Neural crest cell (in vitro differentiated cells): ENCODE measurements at regions not wholly inside any gene's neighbourhood (a gene's known extent, or its start where the extent isn't known, plus 50 kb on each side); places are given as distances from the start of the nearest gene placed in this dataset.

Experiments used
- DNase-seq: peaks from one replicate; pipeline ENCODE4 v3.0.0; 2021; ENCODE audit warnings: low read depth, mixed read lengths, low spot score
- H3K27ac Mint-ChIP-seq: one replicate; pipeline ENCODE4 v1.8.0; 2021; ENCODE audit warnings: mild to moderate bottlenecking, mixed read lengths; ENCODE audit not compliant: unreplicated experiment
- H3K27me3 Mint-ChIP-seq: 2 replicates; pipeline ENCODE4 v1.8.0; 2021; ENCODE audit warnings: low read depth, mild to moderate bottlenecking, mixed read lengths
- H3K36me3 Mint-ChIP-seq: 2 replicates; pipeline ENCODE4 v1.8.0; 2021; ENCODE audit warnings: low read depth, mild to moderate bottlenecking, mixed read lengths
- H3K4me1 Mint-ChIP-seq: 2 replicates; pipeline ENCODE4 v1.8.0; 2021; ENCODE audit warnings: mixed read lengths
- H3K4me3 Mint-ChIP-seq: one replicate; pipeline ENCODE4 v1.8.0; 2021; ENCODE audit warnings: mild to moderate bottlenecking, mixed read lengths
- H3K9me3 Mint-ChIP-seq: 2 replicates; pipeline ENCODE4 v1.8.0; 2021; ENCODE audit warnings: mixed read lengths
- TF ChIP-seq, protein P1 (sequence below): fragments of 200-600 bp; sonication (generic); conservative IDR thresholded peaks from 2 replicates; pipeline ENCODE4 v1.5.0; 2021; ENCODE audit warnings: antibody characterized with exemption, mild to moderate bottlenecking

DNA sequence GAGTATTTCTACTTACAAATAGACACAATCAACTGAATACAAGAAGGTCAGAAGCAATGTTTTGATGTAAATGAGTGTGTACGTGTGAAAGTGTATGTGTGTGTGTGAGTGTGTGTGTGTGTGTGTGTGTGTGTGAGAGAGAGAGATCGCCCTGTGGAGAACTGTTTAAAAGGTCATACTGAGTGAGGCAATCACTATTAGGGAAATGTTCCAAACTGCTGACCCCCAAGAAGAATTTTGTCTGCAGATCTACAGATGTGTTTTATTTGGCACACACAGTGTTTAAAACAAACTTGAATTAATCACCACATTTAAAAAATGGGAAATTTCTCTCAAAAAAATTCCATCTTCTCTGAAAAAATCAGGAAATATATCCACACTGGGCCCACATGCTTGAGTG, 1069.1 kb downstream of the SLC6A15 start:
- H3K36me3 Mint-ChIP-seq = no peaks in the 10 kb centered on the region
- peak overlapping the region; percentile 14 for H3K27ac Mint-ChIP-seq
- no peaks in the 10 kb centered on the region for H3K4me1 Mint-ChIP-seq
- no peak overlapping the region for H3K4me3 Mint-ChIP-seq
- H3K9me3 Mint-ChIP-seq = no peaks in the 10 kb centered on the region
- DNase-seq = no peak
- TF ChIP-seq, protein P1, sequence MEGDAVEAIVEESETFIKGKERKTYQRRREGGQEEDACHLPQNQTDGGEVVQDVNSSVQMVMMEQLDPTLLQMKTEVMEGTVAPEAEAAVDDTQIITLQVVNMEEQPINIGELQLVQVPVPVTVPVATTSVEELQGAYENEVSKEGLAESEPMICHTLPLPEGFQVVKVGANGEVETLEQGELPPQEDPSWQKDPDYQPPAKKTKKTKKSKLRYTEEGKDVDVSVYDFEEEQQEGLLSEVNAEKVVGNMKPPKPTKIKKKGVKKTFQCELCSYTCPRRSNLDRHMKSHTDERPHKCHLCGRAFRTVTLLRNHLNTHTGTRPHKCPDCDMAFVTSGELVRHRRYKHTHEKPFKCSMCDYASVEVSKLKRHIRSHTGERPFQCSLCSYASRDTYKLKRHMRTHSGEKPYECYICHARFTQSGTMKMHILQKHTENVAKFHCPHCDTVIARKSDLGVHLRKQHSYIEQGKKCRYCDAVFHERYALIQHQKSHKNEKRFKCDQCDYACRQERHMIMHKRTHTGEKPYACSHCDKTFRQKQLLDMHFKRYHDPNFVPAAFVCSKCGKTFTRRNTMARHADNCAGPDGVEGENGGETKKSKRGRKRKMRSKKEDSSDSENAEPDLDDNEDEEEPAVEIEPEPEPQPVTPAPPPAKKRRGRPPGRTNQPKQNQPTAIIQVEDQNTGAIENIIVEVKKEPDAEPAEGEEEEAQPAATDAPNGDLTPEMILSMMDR = no peak
- H3K27me3 Mint-ChIP-seq = no peaks in the 10 kb centered on the region

DNA sequence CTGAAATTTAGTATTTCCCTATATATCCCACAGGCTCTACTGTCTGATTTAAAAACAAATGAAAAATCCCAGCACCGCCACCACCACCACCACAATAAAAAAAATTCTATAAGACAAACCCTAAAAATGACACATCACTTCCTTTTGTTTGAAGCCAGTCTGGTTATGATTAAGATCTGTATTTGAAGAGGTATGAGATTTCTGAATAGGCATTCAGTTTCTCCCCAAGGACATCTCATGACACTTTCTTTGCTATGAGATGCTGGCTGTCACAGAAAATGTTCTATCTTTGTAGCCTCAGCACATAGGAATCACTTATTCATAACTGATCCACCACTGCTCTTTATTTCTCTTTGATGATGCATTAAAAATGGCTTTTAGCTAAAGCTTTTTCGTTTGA, 1071.0 kb downstream of the SLC6A15 start:
- TF ChIP-seq, protein P1 = no peak
- H3K9me3 Mint-ChIP-seq = no peaks in the 10 kb centered on the region
- no peaks in the 10 kb centered on the region for H3K36me3 Mint-ChIP-seq
- DNase-seq = no peak
- no peak overlapping the region for H3K4me3 Mint-ChIP-seq
- no peaks in the 10 kb centered on the region for H3K4me1 Mint-ChIP-seq
- H3K27me3 Mint-ChIP-seq = no peaks in the 10 kb centered on the region
- no peak overlapping the region for H3K27ac Mint-ChIP-seq

DNA sequence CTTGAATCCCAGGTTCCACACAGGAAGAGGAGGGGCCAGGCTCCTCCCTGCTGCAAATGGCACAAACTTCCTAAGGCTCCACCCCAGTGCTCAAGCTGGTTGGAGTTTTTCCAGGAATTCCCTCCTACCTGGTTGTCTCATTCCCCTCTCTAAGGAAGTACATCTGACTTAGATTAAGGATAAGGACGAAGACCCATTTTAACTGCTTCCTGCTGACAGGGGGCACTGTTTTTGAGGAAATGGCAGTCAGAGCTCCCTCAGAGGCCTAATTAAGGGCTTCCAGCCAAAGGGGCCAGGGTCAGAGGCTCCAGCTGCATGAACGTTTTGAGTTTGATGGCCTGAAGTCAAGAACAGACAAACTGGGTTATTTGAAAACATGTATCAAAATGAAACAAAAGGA, 1084.7 kb downstream of the SLC6A15 start:
- peaks cover 3% of the 10 kb centered on the region for H3K9me3 Mint-ChIP-seq
- peak overlapping the region; percentile 62 for H3K27ac Mint-ChIP-seq
- no peak overlapping the region for H3K4me3 Mint-ChIP-seq
- TF ChIP-seq, protein P1 = peak; percentile 17
- no peaks in the 10 kb centered on the region for H3K36me3 Mint-ChIP-seq
- no peaks in the 10 kb centered on the region for H3K27me3 Mint-ChIP-seq
- DNase-seq = no peak
- H3K4me1 Mint-ChIP-seq = peaks cover 10% of the 10 kb centered on the region

DNA sequence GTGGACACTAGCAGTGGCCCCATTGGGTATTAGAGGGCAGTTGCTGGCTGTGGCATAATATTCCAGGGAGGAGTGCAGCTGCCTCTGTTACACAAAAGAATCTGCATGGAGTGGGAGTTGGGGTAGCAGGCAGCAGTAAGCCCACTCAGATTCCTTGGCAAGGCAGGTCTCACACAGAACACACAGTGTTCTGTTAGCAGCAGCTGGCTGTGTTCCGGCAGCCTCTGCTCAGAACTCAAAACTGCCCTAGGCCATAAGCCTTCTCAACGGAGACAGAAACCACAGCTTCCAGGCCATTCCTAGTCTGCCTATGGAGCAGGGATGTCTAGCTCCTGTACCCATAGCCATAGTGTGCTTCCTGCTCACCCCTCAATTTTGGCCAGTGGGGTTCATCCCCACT, 1085.4 kb downstream of the SLC6A15 start:
- peaks cover 3% of the 10 kb centered on the region for H3K9me3 Mint-ChIP-seq
- DNase-seq = no peak
- TF ChIP-seq, protein P1 = no peak

DNA sequence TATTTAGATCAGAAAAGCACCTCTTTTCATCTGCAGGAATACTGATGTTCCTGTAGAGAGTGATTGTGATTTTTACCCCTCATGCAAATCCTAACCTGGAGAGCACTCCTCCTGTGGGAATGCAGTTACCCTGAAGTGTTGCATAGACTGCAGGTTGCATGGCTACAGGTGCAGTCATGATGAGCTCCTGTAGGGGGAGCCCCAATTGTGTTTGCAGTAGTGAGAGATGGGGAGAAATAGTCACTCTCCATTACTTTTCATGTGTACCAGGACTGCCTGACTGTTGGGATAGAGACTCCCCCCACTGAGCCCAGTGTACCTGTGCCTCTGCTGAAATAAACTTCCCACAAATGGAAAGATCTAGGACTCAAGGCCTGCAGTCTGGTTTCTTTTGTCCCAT, 1086.5 kb downstream of the SLC6A15 start:
- Mint-ChIP-seq H3K36me3 (no peaks in the 10 kb centered on the region), H3K4me3 (no peak overlapping the region), H3K27ac (no peak overlapping the region), H3K4me1 (peaks cover 10% of the 10 kb centered on the region), H3K9me3 (peaks cover 3% of the 10 kb centered on the region), H3K27me3 (no peaks in the 10 kb centered on the region)
- TF ChIP-seq, protein P1 = peak; percentile 60
- peak; percentile 37 for DNase-seq

More for the DNA sequence above, 1085.4 kb downstream of the SLC6A15 start:
- Mint-ChIP-seq H3K27me3 (no peaks in the 10 kb centered on the region), H3K4me3 (no peak overlapping the region), H3K4me1 (peaks cover 10% of the 10 kb centered on the region), H3K36me3 (no peaks in the 10 kb centered on the region), H3K27ac (peak overlapping the region; percentile 62)
